Chondrocyte (in vitro differentiated cells): ENCODE measurements at regions not wholly inside any gene's neighbourhood (a gene's known extent, or its start where the extent isn't known, plus 50 kb on each side); places are given as distances from the start of the nearest gene placed in this dataset.

Source experiments
- DNase-seq: peaks from one replicate; pipeline ENCODE4 v3.0.0; 2021; ENCODE audit warnings: mixed read lengths, low spot score
- H3K27ac Mint-ChIP-seq: one replicate; pipeline ENCODE4 v1.8.0; 2021; ENCODE audit warnings: mild to moderate bottlenecking, moderate library complexity, mixed read lengths; ENCODE audit not compliant: unreplicated experiment
- H3K27me3 Mint-ChIP-seq: 2 replicates; pipeline ENCODE4 v1.8.0; 2021; ENCODE audit warnings: low read depth, mixed read lengths
- H3K36me3 Mint-ChIP-seq: 2 replicates; pipeline ENCODE4 v1.8.0; 2021; ENCODE audit warnings: low read depth, mixed read lengths
- H3K4me1 Mint-ChIP-seq: 2 replicates; pipeline ENCODE4 v1.8.0; 2021; ENCODE audit warnings: low read depth, mild to moderate bottlenecking, mixed read lengths
- H3K4me3 Mint-ChIP-seq: one replicate; pipeline ENCODE4 v1.8.0; 2021; ENCODE audit warnings: mild to moderate bottlenecking, moderate library complexity, mixed read lengths; ENCODE audit not compliant: unreplicated experiment
- H3K9me3 Mint-ChIP-seq: 2 replicates; pipeline ENCODE4 v1.8.0; 2021; ENCODE audit warnings: low read depth, mixed read lengths
- CTCF ChIP-seq: fragments of 200-600 bp; sonication (generic); IDR thresholded peaks from 2 replicates; pipeline ENCODE4 v1.5.0; 2021; ENCODE audit warnings: antibody characterized with exemption, mild to moderate bottlenecking, moderate library complexity

- Mint-ChIP-seq H3K4me3 (no peak overlapping the region), H3K27me3 (no peaks in the 10 kb centered on the region), H3K27ac (no peak overlapping the region), H3K9me3 (no peaks in the 10 kb centered on the region), H3K36me3 (peaks cover 2% of the 10 kb centered on the region), H3K4me1 (peaks cover 23% of the 10 kb centered on the region)
- TF ChIP-seq CTCF = no peak
- DNase-seq = no peak
These were observed 52.2 kb upstream of the PRL start for GRCh38 chr6:22349051-22349450.

GRCh38 chr6:22349528-22349927, 52.7 kb upstream of the PRL start:
- Mint-ChIP-seq H3K4me1 (peaks cover 23% of the 10 kb centered on the region), H3K4me3 (no peak overlapping the region), H3K36me3 (peaks cover 2% of the 10 kb centered on the region), H3K27ac (no peak overlapping the region), H3K27me3 (no peaks in the 10 kb centered on the region), H3K9me3 (no peaks in the 10 kb centered on the region)
- no peak for DNase-seq
- no peak for TF ChIP-seq CTCF

GRCh38 chr6:22350109-22350508, 53.3 kb upstream of the PRL start:
- Mint-ChIP-seq H3K36me3 (no peaks in the 10 kb centered on the region), H3K27me3 (no peaks in the 10 kb centered on the region), H3K9me3 (no peaks in the 10 kb centered on the region), H3K27ac (no peak overlapping the region), H3K4me1 (peaks cover 27% of the 10 kb centered on the region), H3K4me3 (no peak overlapping the region)
- no peak for TF ChIP-seq CTCF
- DNase-seq = no peak

- TF ChIP-seq CTCF = no peak
- Mint-ChIP-seq H3K36me3 (no peaks in the 10 kb centered on the region), H3K9me3 (no peaks in the 10 kb centered on the region), H3K27me3 (no peaks in the 10 kb centered on the region), H3K27ac (no peak overlapping the region), H3K4me3 (no peak overlapping the region), H3K4me1 (peaks cover 24% of the 10 kb centered on the region)
- no peak for DNase-seq
These were observed 56.3 kb upstream of the PRL start for GRCh38 chr6:22353101-22353500.

GRCh38 chr6:22356362-22356940, 59.6 kb upstream of the PRL start:
- Mint-ChIP-seq H3K36me3 (no peaks in the 10 kb centered on the region), H3K4me1 (peaks cover 8% of the 10 kb centered on the region), H3K27me3 (no peaks in the 10 kb centered on the region), H3K9me3 (no peaks in the 10 kb centered on the region), H3K27ac (no peak overlapping the region), H3K4me3 (no peak overlapping the region)
- no peak for DNase-seq
- no peak for TF ChIP-seq CTCF
